COLO668 (cell line): ENCODE measurements at regions not wholly inside any gene's neighbourhood (a gene's known extent, or its start where the extent isn't known, plus 50 kb on each side); places are given as distances from the start of the nearest gene placed in this dataset.
"Not testable (repeated sequence)": the region's sequence is repeated elsewhere in the genome, so short reads cannot be mapped to it uniquely, and the experiment has no call there.

Experiments
- DNase-seq: peaks from one replicate; lab custom pipeline; 2025; ENCODE audit not compliant: unreplicated experiment; lab: John Stamatoyannopoulos, UW

DNA sequence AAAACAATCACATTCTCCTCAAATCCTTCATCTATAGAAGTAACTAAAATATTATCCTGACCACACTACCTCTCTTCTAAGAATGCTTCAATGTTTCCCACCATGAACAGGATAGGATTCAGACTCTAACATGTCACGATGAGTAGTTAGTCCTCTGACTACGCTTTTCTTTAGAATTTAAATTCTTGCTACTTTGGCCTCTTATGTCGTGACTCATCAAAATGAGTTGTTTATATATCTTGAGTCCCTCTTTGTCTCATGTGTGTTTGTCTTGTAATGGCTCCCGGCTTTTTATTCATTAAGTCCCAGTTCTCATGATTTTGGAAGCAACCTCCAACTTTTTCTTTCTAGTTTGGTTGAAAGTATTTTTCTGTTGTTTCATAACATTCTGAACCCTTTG is 1289.2 kb downstream of the DSC3 start:
- no peak for DNase-seq

DNA sequence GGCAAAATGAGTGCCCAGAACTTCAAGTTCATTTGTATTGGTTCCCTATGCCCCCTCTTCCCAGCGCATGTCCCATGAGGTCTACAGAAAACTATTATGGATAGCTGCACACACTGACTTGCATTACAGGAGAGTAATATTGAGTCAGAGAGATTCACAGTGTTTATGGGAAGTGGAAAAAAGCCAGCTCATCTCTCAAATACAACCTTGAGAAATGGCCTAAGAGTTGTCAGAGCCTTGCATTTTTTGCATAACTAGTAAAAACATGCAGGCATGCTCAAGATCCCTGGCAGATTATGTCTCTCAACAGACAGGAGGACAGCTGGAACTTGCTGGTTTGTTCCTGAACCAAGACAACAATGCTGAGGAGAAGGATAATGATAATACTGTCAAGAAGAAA is 1292.8 kb downstream of the DSC3 start:
- DNase-seq: no peak

DNA sequence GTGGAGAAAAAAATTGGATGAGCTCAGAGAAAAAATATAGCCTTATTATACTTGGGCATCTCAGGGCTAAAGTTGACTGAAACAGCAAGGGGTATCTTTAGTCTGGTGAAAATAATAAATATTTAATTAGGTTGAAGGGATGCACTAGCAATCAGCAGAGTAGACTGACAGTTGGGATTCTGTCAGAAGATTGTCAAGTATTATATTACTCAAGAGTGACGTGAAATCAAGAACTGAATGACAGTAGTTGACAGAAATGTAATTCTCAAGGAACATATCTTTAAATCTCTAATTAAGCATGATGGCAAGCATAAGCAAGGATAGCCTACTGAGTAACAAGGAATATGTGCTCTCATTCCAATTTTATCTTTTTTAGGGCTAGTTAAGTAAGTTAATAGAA is 1301.1 kb downstream of the DSC3 start:
- no peak for DNase-seq

DNA sequence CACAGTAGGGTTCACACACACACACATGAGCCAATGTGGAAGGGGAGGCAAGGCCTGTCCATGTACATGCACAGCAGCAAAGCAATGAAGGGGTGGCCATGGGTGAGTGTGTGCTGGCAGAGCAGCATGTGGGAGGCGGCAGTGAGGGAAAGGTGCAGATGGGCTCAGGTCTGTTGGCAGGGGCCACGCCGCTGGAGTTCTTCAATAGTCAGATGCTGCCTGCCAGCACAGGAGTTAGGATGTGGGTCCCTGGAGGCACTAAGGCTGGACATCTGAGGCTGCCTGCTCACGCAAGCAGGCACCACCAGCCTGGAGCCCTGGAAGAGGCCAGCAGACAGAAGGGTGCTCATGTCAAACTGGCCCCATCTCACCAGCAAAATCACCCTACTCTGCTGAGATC is 1304.9 kb downstream of the DSC3 start:
- no peak for DNase-seq

DNA sequence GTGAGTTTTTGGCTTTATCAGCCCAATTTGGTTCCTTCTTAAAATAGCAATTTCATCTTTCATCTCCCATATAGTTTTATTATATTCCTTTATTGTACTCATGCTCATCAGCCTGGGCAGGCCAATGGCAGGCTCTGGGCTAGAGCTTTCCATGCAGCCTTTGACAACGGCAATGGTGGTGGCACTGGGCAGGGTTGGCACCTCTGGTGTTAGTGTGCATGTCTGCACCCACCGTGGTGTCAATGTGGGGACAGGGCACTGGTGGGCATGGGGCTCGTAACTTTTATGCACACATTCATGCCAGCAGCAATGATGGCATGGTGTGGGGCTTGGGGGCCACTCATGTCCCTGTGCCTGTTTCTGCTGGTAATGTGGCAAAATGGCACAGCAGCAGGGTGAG is 1305.4 kb downstream of the DSC3 start:
- DNase-seq: no peak

DNA sequence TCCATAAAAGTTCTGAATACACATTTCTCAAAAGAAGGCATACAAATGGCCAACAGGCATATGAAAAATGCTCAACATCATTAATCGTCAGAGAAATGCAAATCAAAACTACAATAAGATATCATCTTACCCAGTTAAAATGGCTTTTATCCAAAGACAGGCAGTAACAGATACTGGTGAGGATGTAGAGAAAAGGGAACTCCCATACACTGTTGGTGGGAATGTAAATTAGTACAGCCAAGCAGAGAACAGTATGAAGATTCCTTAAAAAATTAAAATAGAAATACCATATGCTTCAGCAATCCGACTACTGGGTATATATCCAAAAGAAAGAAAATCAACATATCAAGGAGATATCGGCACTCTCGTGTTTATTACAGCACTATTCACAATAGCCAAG is 1312.5 kb downstream of the DSC3 start:
- DNase-seq: no peak

DNA sequence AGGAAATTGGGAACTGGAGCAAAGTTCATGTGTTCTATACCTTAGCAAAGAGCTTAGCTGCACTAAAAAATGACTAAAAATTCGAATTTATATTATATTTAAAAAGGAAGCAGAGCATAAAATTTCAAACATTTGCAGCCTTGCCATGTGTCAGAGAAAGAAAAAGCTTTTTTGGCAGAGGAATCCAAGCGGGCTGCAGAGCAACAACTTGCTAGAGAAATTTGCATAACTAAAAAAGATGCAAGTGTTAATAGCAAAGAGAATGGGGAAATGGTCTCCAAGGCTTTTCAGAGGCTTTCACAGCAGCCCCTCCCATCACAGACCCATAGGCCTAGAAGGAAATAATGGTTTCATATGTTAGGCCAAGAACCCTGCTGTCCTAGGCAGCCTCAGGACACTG is 1315.9 kb downstream of the DSC3 start:
- no peak for DNase-seq

DNA sequence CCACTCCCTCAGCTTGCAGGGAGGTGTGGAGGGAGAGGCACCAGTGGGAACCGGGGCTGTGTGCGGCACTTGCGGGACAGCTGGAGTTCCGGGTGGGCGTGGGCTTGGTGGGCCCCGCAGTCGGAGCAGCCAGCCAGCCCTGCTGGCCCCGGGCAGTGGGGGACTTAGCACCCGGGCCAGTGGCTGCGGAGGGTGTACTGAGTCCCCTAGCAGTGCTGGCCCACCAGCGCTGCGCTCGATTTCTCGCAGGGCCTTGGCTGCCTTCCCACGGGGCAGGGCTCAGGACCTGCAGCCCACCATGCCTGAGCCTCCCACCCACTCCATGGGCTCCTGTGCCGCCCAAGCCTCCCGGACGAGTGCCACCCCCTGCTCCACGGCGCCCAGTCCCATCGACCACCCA is 1319.1 kb downstream of the DSC3 start:
- not testable (repeated sequence) for DNase-seq

DNA sequence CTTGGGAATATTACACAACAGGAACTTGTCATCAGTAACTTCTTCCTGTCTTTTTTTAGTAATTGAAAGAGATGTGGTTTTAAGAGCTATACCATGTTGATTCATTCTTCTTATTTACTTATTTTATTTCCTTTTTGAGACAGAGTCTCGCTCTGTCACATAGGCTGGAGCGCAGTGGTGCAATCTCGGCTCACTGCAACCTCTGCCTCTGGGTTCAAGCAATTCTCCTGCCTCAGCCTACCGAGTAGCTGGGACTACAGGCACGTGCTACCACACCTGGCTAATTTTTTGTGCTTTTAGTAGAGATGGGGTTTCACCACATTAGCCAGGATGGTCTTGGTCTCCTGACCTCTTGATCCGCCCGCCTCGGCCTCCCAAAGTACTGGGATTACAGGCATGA is 1326.6 kb downstream of the DSC3 start:
- DNase-seq: not testable (repeated sequence)

DNA sequence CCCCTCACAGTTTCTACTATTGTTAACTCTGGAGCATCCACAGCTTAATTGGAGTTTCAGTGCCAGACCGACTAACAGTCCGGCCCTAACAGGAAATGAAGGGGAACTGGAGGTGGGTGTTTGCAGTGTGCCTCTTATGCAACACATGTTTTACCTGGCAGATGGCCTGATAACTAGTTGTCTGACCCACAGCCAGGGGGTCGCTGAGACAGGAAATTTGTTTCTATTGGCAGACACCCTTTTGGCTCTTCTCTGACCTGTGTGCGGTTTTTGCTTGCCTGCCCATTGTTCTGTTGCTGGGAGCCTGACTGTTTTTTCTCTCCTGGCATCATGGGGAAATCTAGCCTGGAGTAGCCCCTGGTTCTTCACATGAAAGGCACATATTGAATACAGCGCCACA is 1329.8 kb downstream of the DSC3 start:
- no peak for DNase-seq

DNA sequence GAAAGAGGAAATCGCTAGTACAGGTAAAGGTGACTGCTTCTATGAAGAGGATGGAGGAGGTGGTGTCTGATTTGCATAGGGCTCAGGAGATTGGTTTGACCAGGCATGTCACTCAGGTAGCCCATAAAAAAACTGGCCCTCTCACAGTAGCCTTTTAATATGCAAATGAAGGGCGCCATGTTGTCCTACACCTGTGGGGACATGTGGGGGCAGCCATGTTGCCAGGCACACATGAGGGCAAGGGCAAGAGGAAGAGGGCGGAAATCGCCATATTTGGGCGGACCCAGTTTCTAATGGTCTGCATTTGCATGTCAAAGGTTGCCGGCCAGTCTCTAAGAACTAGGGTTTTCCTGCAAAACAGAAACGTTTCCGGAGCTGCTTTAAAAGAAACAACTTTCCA is 1330.6 kb downstream of the DSC3 start:
- DNase-seq: no peak

DNA sequence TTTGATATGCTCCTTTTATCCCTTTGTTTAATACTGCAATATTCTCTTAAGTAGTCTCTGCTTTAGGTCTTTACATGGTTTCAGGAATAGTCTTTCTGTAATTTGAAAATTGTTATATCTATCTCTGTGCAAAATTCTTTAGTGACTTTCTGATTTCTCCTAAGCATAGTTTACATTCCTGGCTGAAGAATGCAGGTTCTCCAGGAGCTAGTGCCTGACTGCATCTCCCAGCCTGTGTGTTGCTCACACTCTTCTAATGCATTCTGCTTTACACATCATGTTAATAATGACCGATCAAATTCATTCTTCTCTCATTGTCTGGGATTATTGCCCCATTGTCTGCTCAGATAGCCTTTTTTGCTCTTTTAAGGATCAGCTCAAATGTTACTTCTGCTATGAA is 1349.2 kb downstream of the DSC3 start:
- no peak for DNase-seq

DNA sequence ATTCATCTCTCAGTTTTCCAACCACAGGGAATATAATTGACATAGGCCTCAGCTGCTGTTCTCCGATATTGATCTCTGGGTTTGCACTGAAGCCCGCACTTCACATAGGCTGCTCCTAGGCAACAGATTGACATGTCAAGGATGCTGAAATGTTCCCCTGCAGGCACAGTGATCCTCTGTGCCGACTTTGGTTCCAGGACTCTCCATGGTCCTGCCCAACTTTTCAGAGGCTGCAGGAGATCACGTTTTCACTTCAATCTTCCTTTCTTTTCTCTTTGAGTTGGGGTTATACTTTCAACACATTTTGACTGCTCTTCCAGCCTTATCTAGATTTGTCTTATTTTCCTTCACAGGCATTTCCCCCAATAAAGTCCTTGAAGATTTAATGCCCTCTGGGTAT is 1361.0 kb downstream of the DSC3 start:
- no peak for DNase-seq

DNA sequence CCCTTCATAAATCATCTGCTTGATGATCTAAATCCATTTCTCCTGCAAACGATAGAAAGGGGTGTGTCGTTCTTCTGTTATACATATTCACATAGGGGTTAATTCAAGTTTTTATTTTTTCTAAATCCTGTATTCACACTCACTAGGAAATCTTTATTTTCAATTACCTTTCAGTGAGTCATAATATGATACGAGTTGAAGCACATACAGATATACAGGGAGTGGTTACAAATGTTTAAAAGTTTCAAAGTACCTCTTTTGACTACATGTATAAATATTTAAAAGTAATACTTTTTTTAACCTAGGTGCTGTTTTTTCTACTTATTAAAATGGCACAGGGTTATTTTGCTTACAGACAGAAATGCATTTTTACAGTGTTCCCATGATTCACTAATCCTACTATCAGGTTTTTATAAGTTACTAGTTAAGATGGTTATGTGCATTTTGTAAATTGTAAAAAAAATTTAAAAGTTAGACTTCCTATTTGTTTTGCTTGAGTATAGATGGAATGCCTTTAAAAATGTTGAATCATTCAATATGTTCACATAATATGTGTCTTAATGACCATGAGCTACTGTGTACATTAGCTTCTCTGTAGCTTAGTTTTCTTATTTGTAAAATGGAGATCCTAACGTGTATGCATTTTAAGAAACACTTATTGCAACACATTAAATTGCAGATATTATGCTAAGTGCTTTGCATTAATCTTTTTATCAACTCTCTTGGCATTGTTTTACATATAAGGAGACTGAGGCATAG is 1378.1 kb downstream of the DSC3 start:
- no peak for DNase-seq

DNA sequence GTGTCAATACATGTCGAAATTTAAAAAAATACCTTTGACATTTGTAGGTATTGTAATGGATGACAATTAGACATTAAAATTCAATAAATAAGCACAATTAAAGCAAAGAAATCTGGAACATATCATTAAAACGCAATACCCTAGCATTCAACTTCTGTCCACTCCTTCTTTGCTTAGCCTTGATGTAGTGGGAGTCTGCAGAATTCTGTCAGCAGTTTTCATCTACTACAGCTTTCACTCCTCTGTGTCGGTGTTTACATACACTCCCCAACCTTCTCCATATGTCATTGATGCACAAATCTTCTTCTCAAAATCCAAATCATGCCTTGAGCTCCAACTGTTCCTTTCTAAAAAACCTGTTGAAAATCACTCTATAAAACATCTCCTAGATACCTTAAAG is 1380.6 kb downstream of the DSC3 start:
- DNase-seq: no peak

DNA sequence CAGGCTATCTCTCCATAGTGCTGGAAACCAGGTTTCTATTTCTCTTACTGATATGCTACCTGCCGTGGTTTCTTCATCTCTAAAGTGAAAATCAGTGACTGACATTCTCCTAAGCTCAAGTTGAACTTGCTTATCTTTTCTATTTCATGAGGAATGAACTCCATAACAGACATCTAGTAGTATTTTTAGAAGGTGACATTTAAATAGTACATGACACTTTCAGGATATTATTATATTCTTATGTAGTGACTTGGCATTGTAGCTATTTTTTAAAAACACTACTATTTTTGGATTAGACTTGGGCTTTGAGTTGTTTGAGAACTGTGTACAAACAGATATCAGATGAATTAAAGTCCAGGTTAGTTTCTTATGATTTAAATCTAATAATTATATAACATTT is 1381.8 kb downstream of the DSC3 start:
- no peak for DNase-seq

DNA sequence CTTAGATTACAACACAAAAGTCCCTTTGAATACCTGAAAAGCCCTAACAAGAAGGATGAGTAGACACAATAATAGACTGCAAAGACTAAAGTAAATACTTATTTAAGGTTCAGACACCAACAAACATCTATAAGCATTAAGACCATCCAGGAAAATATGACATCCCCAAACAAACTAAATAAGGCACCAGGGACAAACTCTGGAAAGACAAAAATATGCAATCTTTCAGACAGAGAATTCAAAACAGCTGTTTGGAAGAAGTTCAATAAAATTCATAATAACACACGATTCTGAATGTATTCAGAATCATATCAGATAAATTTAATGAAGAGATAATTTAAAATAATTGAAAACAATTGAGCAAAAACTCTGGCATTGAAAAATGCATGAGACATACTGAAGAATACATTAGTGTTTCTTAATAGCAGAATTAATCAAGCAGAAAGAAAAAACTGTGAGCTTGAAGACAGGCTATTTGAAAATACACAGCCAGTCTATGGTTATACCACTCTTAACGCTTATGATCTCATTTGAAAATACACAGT is 1388.8 kb downstream of the DSC3 start:
- DNase-seq: no peak

DNA sequence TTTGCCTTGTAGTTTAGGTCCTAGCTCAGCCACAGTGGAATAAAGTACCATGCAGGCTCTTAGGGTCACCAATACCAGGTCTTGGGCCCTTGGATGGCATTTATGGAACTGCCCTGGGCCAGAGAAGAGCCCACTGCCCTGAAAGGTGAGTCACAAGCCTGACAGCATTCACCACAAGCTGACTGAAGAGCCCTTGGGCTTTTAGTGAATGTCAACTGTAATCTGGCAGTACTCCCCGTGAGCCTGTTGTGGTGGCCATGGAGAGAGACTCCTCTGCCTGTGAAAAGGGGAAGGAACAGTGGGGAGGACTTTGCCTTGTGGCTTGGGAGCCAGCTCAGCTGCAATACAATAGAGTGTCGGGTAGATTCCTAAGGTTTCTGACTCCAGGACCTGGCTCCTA is 1389.7 kb downstream of the DSC3 start:
- no peak for DNase-seq

DNA sequence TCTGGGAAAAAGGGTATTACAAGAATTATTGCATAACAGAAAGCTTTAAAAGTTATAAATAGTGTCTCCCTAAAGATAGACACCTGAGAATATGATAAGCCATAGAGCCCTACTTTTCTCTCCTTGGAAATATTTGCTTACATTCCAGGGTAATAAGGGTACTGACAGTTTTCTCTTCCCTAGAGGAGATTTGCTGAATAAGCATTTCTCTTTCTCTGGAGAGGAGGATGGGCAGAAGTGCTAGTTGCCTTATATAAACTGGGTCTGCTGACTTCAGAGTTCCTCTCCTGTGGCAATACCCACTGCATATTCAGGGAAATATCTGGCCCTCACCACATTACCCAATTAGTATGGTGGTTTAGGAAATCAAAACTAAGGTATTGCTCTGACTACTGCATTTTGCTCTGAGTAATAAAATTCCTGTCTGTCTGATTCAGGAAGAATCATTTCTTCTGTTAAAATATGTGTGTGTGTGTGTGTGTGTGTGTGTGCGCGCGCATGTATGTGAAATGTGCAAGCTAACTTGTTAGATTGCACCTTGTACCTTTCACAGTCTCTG is 1391.3 kb downstream of the DSC3 start:
- DNase-seq: no peak

DNA sequence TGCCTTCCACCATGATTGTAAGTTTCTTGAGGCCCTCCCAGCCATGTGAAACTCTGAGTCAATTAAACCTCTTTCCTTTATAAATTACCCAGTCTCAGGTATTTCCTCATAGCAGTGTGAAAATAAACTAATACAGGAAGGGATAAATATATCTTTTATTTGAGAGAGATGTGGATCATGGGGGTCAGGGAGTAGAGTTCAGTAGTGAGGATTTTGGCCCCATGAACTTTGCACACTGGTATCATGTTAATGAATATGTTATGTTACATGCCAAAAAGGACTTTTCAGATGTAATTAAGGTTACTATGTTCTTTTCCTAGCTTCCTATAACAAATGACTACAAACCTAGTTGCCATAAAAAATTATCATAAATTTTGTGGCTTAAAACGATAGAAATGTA is 1393.7 kb downstream of the DSC3 start:
- DNase-seq: no peak

DNA sequence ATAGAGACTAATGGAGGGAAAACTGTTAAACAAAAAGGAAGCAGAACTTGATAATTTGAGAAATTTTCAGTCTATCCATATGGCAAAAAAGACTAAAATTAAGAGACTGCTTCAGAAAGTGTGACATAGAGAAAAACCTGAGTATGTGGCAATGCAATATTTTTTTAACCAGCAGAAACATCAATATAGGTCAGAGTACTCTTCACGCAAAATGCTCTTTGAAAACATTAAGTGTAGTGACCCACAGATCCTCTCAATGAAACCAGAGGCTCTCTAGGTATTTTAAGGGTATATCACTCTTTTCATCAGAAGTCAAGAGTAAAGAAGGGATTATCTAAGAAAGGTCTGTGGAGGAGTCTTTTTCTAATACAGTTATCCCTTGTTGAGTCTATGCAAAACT is 1394.8 kb downstream of the DSC3 start:
- no peak for DNase-seq

DNA sequence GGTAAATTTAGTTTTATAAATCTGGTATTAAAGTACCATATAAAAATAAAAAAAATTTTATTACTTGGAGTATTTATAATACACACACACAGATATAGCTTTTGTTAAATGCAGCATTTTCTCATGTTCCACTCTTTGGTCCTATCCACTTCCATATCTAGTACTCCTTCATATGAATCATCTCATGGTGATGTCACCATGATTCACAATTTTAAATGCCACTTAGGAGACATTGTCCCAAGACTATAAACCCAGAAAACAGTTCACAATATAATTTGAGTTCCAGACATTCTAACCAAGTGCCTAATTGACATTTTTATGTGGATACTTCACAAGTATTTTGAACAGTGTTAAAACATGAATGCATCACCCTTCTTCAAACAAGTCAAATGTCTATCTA is 1398.3 kb downstream of the DSC3 start:
- DNase-seq: no peak

DNA sequence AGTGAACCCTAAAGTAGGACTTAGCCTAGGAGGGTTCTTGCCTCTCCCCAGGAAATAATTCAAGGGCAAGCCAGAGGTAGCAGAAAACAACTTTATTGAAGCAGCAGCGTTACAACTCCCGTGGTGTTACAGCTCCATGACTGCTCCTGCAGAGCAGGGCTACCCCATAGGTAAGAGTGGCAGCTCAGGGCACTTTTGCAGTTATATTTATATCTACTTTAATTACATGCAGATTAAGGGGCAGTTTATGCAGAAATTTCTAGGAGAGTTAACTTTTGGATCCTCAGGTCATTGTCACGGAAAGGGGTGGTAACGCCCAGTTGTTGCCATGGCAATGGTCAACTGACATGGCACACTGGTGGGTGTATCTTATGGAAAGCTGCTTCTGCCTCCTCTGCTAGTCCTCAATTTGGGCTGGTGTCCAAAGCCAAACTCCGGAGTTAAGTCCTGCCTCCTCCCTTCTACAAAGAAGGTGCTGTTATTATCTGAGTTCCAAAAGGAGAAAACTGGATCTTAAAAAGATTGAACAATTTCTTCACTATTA is 1413.0 kb downstream of the DSC3 start:
- DNase-seq: no peak
